ENCODE measurements at regions not wholly inside any gene's neighbourhood (a gene's known extent, or its start where the extent isn't known, plus 50 kb on each side); places are given as distances from the start of the nearest gene placed in this dataset.
A peak's percentile ranks its signal among the peaks of the same experiment; 100 is the strongest.

DNA sequence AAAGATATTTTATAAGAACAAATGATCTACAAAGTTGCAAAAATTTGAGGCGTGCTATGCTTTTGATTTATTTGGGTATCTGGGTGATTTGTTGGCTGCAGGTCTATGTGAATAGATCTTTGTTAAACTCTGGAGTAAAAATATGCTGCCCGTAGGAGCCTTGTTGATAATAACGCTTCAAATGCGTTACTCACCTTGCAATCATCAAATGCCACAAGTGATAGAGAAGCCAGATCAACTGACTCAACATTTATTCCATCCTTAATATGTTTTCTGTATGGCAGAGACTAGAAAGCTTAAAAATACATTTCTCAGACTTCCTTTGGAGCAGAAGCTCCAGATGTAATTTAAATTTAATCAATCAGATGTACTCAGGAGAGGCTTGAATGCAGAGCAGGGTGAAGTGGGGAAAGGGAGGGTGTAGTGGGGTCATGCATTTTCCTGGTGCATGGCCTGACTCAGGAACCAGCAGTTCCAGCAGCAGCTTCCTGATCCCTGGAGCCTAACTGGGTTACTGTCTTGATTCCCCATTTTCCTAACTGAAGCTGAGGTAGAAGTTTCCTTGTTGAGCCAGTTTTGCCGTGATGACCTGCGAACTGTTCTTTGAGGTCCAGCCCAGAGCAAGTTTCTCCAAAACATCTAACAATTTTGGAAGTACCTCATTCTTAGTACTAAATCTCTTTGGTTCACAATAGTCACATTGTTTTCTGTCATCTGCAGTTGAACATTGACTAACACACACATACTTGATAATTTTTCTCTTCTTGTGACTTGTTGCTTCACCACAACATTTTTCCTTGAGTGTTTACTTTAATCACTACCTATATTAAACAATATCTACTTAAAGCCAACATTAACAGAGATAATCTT lies 284.7 kb upstream of the CWC22 start:
- no peak overlapping the region for H3T11ph ChIP-seq (ENCODE audit: low read length)
- no peak overlapping the region for H2BK15ac ChIP-seq (ENCODE audit: low read depth, low read length)
- H2BK12ac ChIP-seq (ENCODE audit: insufficient read length, low read depth, low read length), result no peak overlapping the region
- Mint-ChIP-seq H3K27me3 (ENCODE audit: low read depth) (no peaks in the 10 kb centered on the region), H3K36me3 (ENCODE audit: insufficient read depth in 1 of 3, low read depth in 3 of 3) (no peaks in the 10 kb centered on the region; a peak in 1 of 7 replicates), H3K9me3 (no peaks in the 10 kb centered on the region; a peak in 1 of 5 replicates), H3K4me3 (no peak overlapping the region), H3K27ac (0 out of 7 replicates have a peak overlapping the region, but pooled peaks of 1 of the 3 experiments have one; percentile 14), H3K4me1 (no peaks in the 10 kb centered on the region)
- no peak overlapping the region for H3K18ac ChIP-seq (ENCODE audit: insufficient read length, low read depth, low read length)
- H3K27me3 ChIP-seq (ENCODE audit: insufficient read depth, low read length), result no peaks in the 10 kb centered on the region
- no peak overlapping the region for H3K9ac ChIP-seq (ENCODE audit: extremely low read depth, insufficient read length, low read length)
- H2AK5ac ChIP-seq (ENCODE audit: insufficient read length, low read length), result no peak overlapping the region
- H3K79me1 ChIP-seq (ENCODE audit: insufficient read depth, low read depth, low read length, poor library complexity, severe bottlenecking), result no peaks in the 10 kb centered on the region
- no peak for DNase-seq
- no peak overlapping the region for H3K4ac ChIP-seq (ENCODE audit: low read depth, low read length)
- no peaks in the 10 kb centered on the region for H3K9me3 ChIP-seq (ENCODE audit: control insufficient read depth, low read depth, low read length)
- H4K8ac ChIP-seq (replicated peaks; ENCODE audit: insufficient read length, low read depth, low read length), result no peak overlapping the region
- H3K14ac ChIP-seq (ENCODE audit: insufficient read depth, low read length), result no peak overlapping the region
- TF ChIP-seq, protein P1, sequence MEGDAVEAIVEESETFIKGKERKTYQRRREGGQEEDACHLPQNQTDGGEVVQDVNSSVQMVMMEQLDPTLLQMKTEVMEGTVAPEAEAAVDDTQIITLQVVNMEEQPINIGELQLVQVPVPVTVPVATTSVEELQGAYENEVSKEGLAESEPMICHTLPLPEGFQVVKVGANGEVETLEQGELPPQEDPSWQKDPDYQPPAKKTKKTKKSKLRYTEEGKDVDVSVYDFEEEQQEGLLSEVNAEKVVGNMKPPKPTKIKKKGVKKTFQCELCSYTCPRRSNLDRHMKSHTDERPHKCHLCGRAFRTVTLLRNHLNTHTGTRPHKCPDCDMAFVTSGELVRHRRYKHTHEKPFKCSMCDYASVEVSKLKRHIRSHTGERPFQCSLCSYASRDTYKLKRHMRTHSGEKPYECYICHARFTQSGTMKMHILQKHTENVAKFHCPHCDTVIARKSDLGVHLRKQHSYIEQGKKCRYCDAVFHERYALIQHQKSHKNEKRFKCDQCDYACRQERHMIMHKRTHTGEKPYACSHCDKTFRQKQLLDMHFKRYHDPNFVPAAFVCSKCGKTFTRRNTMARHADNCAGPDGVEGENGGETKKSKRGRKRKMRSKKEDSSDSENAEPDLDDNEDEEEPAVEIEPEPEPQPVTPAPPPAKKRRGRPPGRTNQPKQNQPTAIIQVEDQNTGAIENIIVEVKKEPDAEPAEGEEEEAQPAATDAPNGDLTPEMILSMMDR (conservative IDR thresholded peaks at IDR 0.05), result no peak
- H3K27ac ChIP-seq (ENCODE audit: insufficient read length, low read depth, low read length), result no peak overlapping the region
- no peaks in the 10 kb centered on the region for H4K20me1 ChIP-seq (ENCODE audit: control insufficient read depth, insufficient read depth, insufficient read length)
- H3K23ac ChIP-seq (ENCODE audit: insufficient read length, low read depth, low read length), result no peak overlapping the region
- H2BK5ac ChIP-seq (ENCODE audit: insufficient read length, low read length), result no peak overlapping the region
- no peak overlapping the region for H2BK120ac ChIP-seq (ENCODE audit: low read depth, low read length, poor library complexity, severe bottlenecking)
- no CpG with 5 or more reads among the region's 6 CpGs for WGBS (ENCODE audit: extremely low coverage, insufficient read length, low lambda C conversion rate)
- H2AFZ ChIP-seq (ENCODE audit: low read length), result no peak overlapping the region
- H3K4me2 ChIP-seq (ENCODE audit: insufficient read depth, insufficient read length, low read length), result no peak overlapping the region
- no peaks in the 10 kb centered on the region for H3K79me2 ChIP-seq (ENCODE audit: insufficient read depth, low read length)
- no peaks in the 10 kb centered on the region for H3K23me2 ChIP-seq (ENCODE audit: insufficient read length, low read depth, low read length, poor library complexity, severe bottlenecking)
- no peak overlapping the region for H2BK20ac ChIP-seq (ENCODE audit: low read depth, low read length, poor library complexity, severe bottlenecking)
- no peaks in the 10 kb centered on the region for H3K4me1 ChIP-seq (ENCODE audit: insufficient read depth, low read length)
- no peak overlapping the region for H4K91ac ChIP-seq (ENCODE audit: insufficient read length, low read depth, low read length)
- no peak overlapping the region for H3K56ac ChIP-seq (ENCODE audit: insufficient read length, low read depth, low read length)
- H4K5ac ChIP-seq (ENCODE audit: insufficient read length, low read depth, low read length), result no peak overlapping the region

All from H9 (cell line).